Neuronal stem cell (in vitro differentiated cells): ENCODE measurements at regions not wholly inside any gene's neighbourhood (a gene's known extent, or its start where the extent isn't known, plus 50 kb on each side); places are given as distances from the start of the nearest gene placed in this dataset.

Source experiments
- DNase-seq: peaks from one replicate; pipeline ENCODE4 v3.0.0-alpha.2; 2013; ENCODE audit warnings: low spot score
- H2AFZ ChIP-seq: one replicate; pipeline ENCODE4 v1.6.1; 2013; ENCODE audit warnings: mild to moderate bottlenecking, low read length, inconsistent platforms
- H2AK5ac ChIP-seq: 2 replicates; pipeline ENCODE4 v1.6.1; 2013; ENCODE audit warnings: low read depth, mild to moderate bottlenecking, inconsistent platforms, low read length, moderate library complexity, mixed read lengths
- H2BK120ac ChIP-seq: 2 replicates; pipeline ENCODE4 v1.6.1; 2013; ENCODE audit warnings: low read depth, mild to moderate bottlenecking, inconsistent platforms, low read length, moderate library complexity, mixed read lengths
- H2BK12ac ChIP-seq: one replicate; pipeline ENCODE4 v1.6.1; 2013; ENCODE audit warnings: low read length, inconsistent platforms
- H2BK15ac ChIP-seq: 2 replicates; pipeline ENCODE4 v1.6.1; 2013; ENCODE audit warnings: mild to moderate bottlenecking, low read length, inconsistent platforms, mixed read lengths
- H2BK5ac ChIP-seq: one replicate; pipeline ENCODE4 v1.6.1; 2013; ENCODE audit warnings: inconsistent platforms, mild to moderate bottlenecking, low read length, moderate library complexity
- H3K14ac ChIP-seq: one replicate; pipeline ENCODE4 v1.6.1; 2013; ENCODE audit warnings: low read length, inconsistent platforms
- H3K18ac ChIP-seq: 2 replicates; pipeline ENCODE4 v1.6.1; 2013; ENCODE audit warnings: low read length, inconsistent platforms
- H3K23ac ChIP-seq: 2 replicates; pipeline ENCODE4 v1.6.1; 2013; ENCODE audit warnings: low read depth, mild to moderate bottlenecking, mixed read lengths, low read length, inconsistent platforms; ENCODE audit not compliant: poor library complexity
- H3K27ac ChIP-seq: replicated peaks from 3 replicates; pipeline ENCODE4 v1.5.1; 2013; ENCODE audit warnings: low read length, inconsistent platforms
- H3K27me3 ChIP-seq, 3 experiments: 2 replicates each; pipeline ENCODE4 v1.6.1; 2013; ENCODE audit warnings: low read length in 3 of 3, mild to moderate bottlenecking in 2 of 3, inconsistent platforms in 1 of 3, low read depth in 1 of 3, mixed read lengths in 1 of 3, moderate library complexity in 1 of 3; ENCODE audit not compliant: control insufficient read depth in 3 of 3, insufficient read depth in 3 of 3
- H3K36me3 ChIP-seq, 2 donors: replicated peaks in 1 of 2; 2 replicates each; pipeline ENCODE4 v1.6.1; 2013; ENCODE audit warnings: low read length in 2 of 2; ENCODE audit not compliant: control insufficient read depth in 2 of 2, insufficient read depth in 2 of 2
- H3K4ac ChIP-seq: 2 replicates; pipeline ENCODE4 v1.6.1; 2013; ENCODE audit warnings: inconsistent platforms, mild to moderate bottlenecking, low read length, moderate library complexity
- H3K4me1 ChIP-seq, 2 donors: 1 replicate in 1 of 2; 2 replicates in 1 of 2; pipeline ENCODE4 v1.6.1; 2013; ENCODE audit warnings: low read length in 2 of 2, low read depth in 1 of 2; ENCODE audit not compliant: control insufficient read depth in 2 of 2, insufficient read depth in 1 of 2
- H3K4me2 ChIP-seq: one replicate; pipeline ENCODE4 v1.6.1; 2013; ENCODE audit warnings: mild to moderate bottlenecking, low read length, inconsistent platforms; ENCODE audit not compliant: insufficient read depth, poor library complexity, severe bottlenecking
- H3K4me3 ChIP-seq, 2 donors: 2 replicates each; pipeline ENCODE4 v1.5.1; 2013; ENCODE audit warnings: low read length in 2 of 2, mild to moderate bottlenecking in 2 of 2, inconsistent platforms in 1 of 2, moderate library complexity in 1 of 2
- H3K79me1 ChIP-seq: one replicate; pipeline ENCODE4 v1.6.1; 2013; ENCODE audit warnings: low read depth, mild to moderate bottlenecking, inconsistent platforms, low read length, moderate library complexity
- H3K9ac ChIP-seq: one replicate; pipeline ENCODE4 v1.6.1; 2013; ENCODE audit warnings: mild to moderate bottlenecking, low read depth, low read length, inconsistent platforms; ENCODE audit not compliant: poor library complexity
- H3K9me3 ChIP-seq, 2 donors: replicated peaks in 1 of 2; 2 replicates each; pipeline versions ENCODE3 to v1.6.1; 2013; ENCODE audit warnings: low read length in 2 of 2, mild to moderate bottlenecking in 2 of 2, inconsistent platforms in 1 of 2, low read depth in 1 of 2, mixed read lengths in 1 of 2, moderate library complexity in 1 of 2; ENCODE audit not compliant: control insufficient read depth in 2 of 2, insufficient read depth in 1 of 2
- H4K8ac ChIP-seq: one replicate; pipeline ENCODE4 v1.6.1; 2013; ENCODE audit warnings: low read depth, mild to moderate bottlenecking, inconsistent platforms, low read length, moderate library complexity
- H4K91ac ChIP-seq: one replicate; pipeline ENCODE4 v1.6.1; 2013; ENCODE audit warnings: low read length, low read depth, mild to moderate bottlenecking, inconsistent platforms; ENCODE audit not compliant: poor library complexity
- WGBS, 2 donors: extraction: QIAGEN DNeasy Blood & Tissue Kit; methylation state at CpG; one replicate each; pipeline ENCODE4 v1.1.7; 2013; ENCODE audit warnings: missing lambda C conversion rate in 2 of 2, mixed read lengths in 1 of 2; ENCODE audit not compliant: insufficient read length in 2 of 2, insufficient replicate concordance in 1 of 2; ENCODE audit errors: extremely low coverage in 2 of 2; 5-methylcytosine and 5-hydroxymethylcytosine counted together

DNA sequence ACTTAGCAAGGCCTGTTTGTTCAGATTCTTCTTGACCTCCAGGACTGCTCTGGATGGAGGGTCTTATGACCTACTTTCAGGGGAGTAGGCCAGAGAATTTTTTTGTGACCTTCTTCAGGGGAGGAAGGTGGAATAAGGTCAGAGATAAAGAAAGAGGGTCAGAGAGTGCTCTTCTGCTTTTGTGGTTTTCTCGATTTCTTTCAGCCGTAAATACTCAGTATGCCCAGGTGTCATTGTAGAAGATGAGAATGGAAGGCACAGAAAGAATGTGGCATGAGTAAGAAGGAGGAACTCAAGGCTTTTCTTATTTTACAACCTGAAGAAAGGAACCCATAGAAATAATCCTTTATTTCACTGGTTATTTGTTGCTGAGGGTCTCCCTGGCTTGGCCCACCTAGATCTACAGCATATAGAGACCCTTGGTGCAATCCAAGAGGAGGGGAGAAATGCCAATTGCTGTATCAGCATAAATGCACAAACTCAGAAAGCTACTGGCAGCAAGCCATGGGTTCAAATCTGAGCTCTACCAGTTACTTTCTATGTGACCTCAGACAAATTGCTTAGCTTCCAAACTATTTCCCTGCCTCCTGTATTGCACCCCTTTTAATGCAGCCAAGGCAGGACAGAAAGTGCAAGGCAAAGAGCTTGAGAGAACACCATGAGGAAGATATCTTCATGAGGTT lies 68.0 kb downstream of the OLIG3 start:
- DNase-seq: no peak
- WGBS, 2 donors: no CpG with 5 or more reads among the region's 2 CpGs
- H4K91ac ChIP-seq: no peak overlapping the region
- no peak overlapping the region for H2AK5ac ChIP-seq
- no peak overlapping the region for H2AFZ ChIP-seq
- no peaks in the 10 kb centered on the region for H3K79me1 ChIP-seq
- no peak overlapping the region for H2BK120ac ChIP-seq
- no peak overlapping the region for H3K27ac ChIP-seq
- H3K4me2 ChIP-seq: no peak overlapping the region
- no peak overlapping the region for H3K14ac ChIP-seq
- H2BK12ac ChIP-seq: no peak overlapping the region
- no peak overlapping the region for H3K23ac ChIP-seq
- no peaks in the 10 kb centered on the region for H3K36me3 ChIP-seq
- H2BK5ac ChIP-seq: no peak overlapping the region
- H4K8ac ChIP-seq: no peak overlapping the region
- H3K18ac ChIP-seq: no peak overlapping the region
- H2BK15ac ChIP-seq: no peak overlapping the region
- H3K4ac ChIP-seq: no peak overlapping the region
- no peaks in the 10 kb centered on the region for H3K9me3 ChIP-seq
- H3K9ac ChIP-seq: no peak overlapping the region
- no peak overlapping the region for H3K4me3 ChIP-seq
- peaks cover 0 to 2% of the 10 kb centered on the region in 2 donors for H3K4me1 ChIP-seq
- H3K27me3 ChIP-seq: no peaks in the 10 kb centered on the region

DNA sequence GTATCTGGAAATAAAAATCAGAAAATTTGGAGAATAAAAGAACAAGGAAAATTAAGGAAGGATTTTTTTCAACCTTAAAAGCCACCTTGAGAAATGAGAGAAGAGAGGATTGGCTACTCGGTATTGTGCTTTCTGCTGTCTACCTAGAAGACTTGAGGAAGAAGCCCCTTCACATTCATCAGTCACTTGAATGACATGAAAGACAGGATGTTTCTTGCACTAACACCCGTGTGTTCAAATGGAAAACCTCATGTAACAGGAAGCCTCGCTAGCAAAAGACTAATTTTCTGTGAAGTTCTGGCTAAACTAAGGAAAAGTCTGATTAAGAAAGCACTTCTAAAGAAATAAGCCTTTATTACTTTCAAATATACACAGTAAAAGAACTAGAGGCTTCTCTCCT lies 69.9 kb downstream of the OLIG3 start:
- H2AK5ac ChIP-seq: no peak overlapping the region
- H3K9ac ChIP-seq: no peak overlapping the region
- no peaks in the 10 kb centered on the region for H3K27me3 ChIP-seq
- no peak overlapping the region for H3K27ac ChIP-seq
- no peak overlapping the region for H3K4me2 ChIP-seq
- H3K18ac ChIP-seq: no peak overlapping the region
- H4K8ac ChIP-seq: no peak overlapping the region
- H3K23ac ChIP-seq: no peak overlapping the region
- H2BK5ac ChIP-seq: no peak overlapping the region
- no peak overlapping the region for H2BK120ac ChIP-seq
- no peak overlapping the region for H3K4me3 ChIP-seq
- peaks cover 0 to 2% of the 10 kb centered on the region in 2 donors for H3K4me1 ChIP-seq
- H2AFZ ChIP-seq: no peak overlapping the region
- H3K14ac ChIP-seq: no peak overlapping the region
- no peak overlapping the region for H3K4ac ChIP-seq
- H2BK12ac ChIP-seq: no peak overlapping the region
- no peaks in the 10 kb centered on the region for H3K9me3 ChIP-seq
- no peaks in the 10 kb centered on the region for H3K79me1 ChIP-seq
- WGBS, 2 donors: no CpG with 5 or more reads among the region's 3 CpGs
- H4K91ac ChIP-seq: no peak overlapping the region
- H3K36me3 ChIP-seq: no peaks in the 10 kb centered on the region
- H2BK15ac ChIP-seq: no peak overlapping the region
- no peak for DNase-seq

GRCh38 chr6:137423451-137424168 lies 70.6 kb downstream of the OLIG3 start:
- Histone ChIP-seq H3K23ac (no peak overlapping the region), H2AK5ac (no peak overlapping the region), H2BK12ac (no peak overlapping the region), H3K4ac (no peak overlapping the region), H3K36me3 (no peaks in the 10 kb centered on the region), H3K27ac (no peak overlapping the region), H3K79me1 (no peaks in the 10 kb centered on the region), H3K4me1 (peaks cover 0 to 2% of the 10 kb centered on the region in 2 donors), H4K91ac (no peak overlapping the region), H3K18ac (no peak overlapping the region), H2AFZ (no peak overlapping the region), H2BK5ac (no peak overlapping the region), H3K14ac (no peak overlapping the region), H3K27me3 (no peaks in the 10 kb centered on the region), H3K4me3 (no peak overlapping the region), H3K9ac (no peak overlapping the region), H4K8ac (no peak overlapping the region), H2BK15ac (no peak overlapping the region), H3K4me2 (no peak overlapping the region), H2BK120ac (no peak overlapping the region), H3K9me3 (no peaks in the 10 kb centered on the region)
- no peak for DNase-seq
- no CpG with 5 or more reads among the region's 3 CpGs for WGBS, 2 donors

GRCh38 chr6:137417396-137417795 lies 76.8 kb downstream of the OLIG3 start:
- H2BK120ac ChIP-seq: no peak overlapping the region
- no peak overlapping the region for H3K4ac ChIP-seq
- no peak overlapping the region for H3K4me3 ChIP-seq
- no peak overlapping the region for H4K8ac ChIP-seq
- H2AFZ ChIP-seq: no peak overlapping the region
- H2BK5ac ChIP-seq: no peak overlapping the region
- no peak overlapping the region for H3K14ac ChIP-seq
- no peak overlapping the region for H3K18ac ChIP-seq
- H2BK15ac ChIP-seq: no peak overlapping the region
- H3K36me3 ChIP-seq: no peaks in the 10 kb centered on the region
- peaks cover 0 to 15% (median 0%) of the 10 kb centered on the region in 3 experiments for H3K27me3 ChIP-seq
- H3K23ac ChIP-seq: no peak overlapping the region
- H3K27ac ChIP-seq: no peak overlapping the region
- no peak overlapping the region for H2AK5ac ChIP-seq
- no peak overlapping the region for H3K9ac ChIP-seq
- DNase-seq: no peak
- no peaks in the 10 kb centered on the region for H3K9me3 ChIP-seq
- H2BK12ac ChIP-seq: no peak overlapping the region
- H3K4me1 ChIP-seq: peaks cover 0 to 4% of the 10 kb centered on the region in 2 donors
- no CpG with 5 or more reads among the region's 2 CpGs for WGBS, 2 donors
- H3K79me1 ChIP-seq: no peaks in the 10 kb centered on the region
- H4K91ac ChIP-seq: no peak overlapping the region
- H3K4me2 ChIP-seq: no peak overlapping the region
